BLaER1 (cell line): ENCODE measurements at regions not wholly inside any gene's neighbourhood (a gene's known extent, or its start where the extent isn't known, plus 50 kb on each side); places are given as distances from the start of the nearest gene placed in this dataset.
A peak's percentile ranks its signal among the peaks of the same experiment; 100 is the strongest.

ENCODE experiments used
- H3K27ac ChIP-seq: shearing (Covaris generic); formaldehyde crosslinking; 2 replicates; pipeline ENCODE4 v1.8.1; 2022
- H3K27me3 ChIP-seq: shearing (Covaris generic); formaldehyde crosslinking; 2 replicates; pipeline ENCODE4 v1.8.1; 2022
- H3K36me3 ChIP-seq: shearing (Covaris generic); formaldehyde crosslinking; 2 replicates; pipeline ENCODE4 v1.8.1; 2022
- H3K4me1 ChIP-seq: shearing (Covaris generic); formaldehyde crosslinking; 2 replicates; pipeline ENCODE4 v1.8.1; 2022
- H3K4me2 ChIP-seq: shearing (Covaris generic); formaldehyde crosslinking; 2 replicates; pipeline ENCODE4 v1.8.1; 2022
- H3K4me3 ChIP-seq: shearing (Covaris generic); formaldehyde crosslinking; 2 replicates; pipeline ENCODE4 v1.8.1; 2022
- H3K9ac ChIP-seq: shearing (Covaris generic); formaldehyde crosslinking; 2 replicates; pipeline ENCODE4 v1.8.1; 2022
- H3K9me3 ChIP-seq: shearing (Covaris generic); formaldehyde crosslinking; 2 replicates; pipeline ENCODE4 v1.8.1; 2022
- H4K20me1 ChIP-seq: shearing (Covaris generic); formaldehyde crosslinking; 2 replicates; pipeline ENCODE4 v1.8.1; 2022
- Cebpa-rat ChIP-seq: shearing (Covaris generic); IDR thresholded peaks from 2 replicates; pipeline ENCODE4 v1.8.1; 2022

DNA sequence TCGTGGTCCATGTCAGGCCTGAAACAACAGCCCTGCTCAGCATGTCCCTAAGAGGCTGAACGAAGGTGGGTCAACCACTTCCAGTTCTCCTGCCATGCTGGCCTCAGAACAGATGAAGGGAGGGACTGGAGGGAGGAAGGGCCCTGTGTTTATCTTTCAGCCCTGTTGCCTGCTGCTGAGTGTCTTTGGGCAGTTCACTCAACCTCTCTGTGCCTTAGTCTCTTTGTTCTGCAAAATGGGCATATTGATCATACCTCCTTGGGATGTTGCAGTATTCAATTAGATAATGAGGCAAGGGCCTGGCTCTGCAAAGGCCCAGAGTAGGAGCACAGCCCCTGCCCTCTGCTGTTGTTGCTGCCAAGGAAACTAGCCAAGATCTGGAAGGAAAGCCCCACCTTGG, 207.5 kb downstream of the MN1 start:
- peak overlapping the region; percentile 93 for H3K4me2 ChIP-seq
- H3K36me3 ChIP-seq, result no peaks in the 10 kb centered on the region
- H3K4me1 ChIP-seq, result peaks cover 59% of the 10 kb centered on the region
- H3K9me3 ChIP-seq, result no peaks in the 10 kb centered on the region
- H3K27me3 ChIP-seq, result no peaks in the 10 kb centered on the region
- H3K27ac ChIP-seq, result peak overlapping the region; percentile 8; the same call in 1 of the 2 replicates
- no peak overlapping the region for H3K4me3 ChIP-seq
- no peak overlapping the region for H3K9ac ChIP-seq
- H4K20me1 ChIP-seq, result no peaks in the 10 kb centered on the region
- no peak for TF ChIP-seq Cebpa-rat

DNA sequence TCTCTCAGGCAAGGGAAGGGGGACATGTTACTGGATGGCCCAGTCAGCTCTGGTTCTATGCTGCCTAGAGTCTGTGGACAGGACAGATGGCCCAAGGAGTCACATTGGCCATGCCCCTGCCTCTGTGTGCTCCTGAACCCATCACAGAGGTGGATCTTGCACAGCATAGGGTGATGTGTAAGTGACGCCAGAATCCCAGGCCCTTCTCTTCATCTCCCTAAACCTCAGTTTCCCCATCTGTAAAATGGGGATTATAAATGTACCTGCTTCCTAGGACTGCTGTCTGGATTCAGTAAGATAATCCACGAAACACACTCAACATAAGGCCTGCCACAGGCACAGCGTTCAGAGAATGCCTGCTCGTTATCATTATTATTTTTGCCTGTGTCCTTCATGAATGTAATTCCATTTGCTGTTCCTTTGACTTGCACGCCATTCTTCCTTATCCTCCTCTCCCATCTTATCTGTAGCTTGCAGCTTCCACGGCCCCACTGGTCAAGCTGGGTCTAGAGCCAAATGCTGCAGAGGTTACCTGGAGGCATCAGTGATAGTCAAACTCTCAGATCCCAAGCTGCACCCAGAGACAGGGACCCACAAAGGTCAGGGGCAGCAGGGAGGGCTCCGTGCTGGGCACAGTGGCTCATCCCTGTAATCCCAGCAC, 207.0 kb downstream of the MN1 start:
- H3K9ac ChIP-seq, result no peak overlapping the region

DNA sequence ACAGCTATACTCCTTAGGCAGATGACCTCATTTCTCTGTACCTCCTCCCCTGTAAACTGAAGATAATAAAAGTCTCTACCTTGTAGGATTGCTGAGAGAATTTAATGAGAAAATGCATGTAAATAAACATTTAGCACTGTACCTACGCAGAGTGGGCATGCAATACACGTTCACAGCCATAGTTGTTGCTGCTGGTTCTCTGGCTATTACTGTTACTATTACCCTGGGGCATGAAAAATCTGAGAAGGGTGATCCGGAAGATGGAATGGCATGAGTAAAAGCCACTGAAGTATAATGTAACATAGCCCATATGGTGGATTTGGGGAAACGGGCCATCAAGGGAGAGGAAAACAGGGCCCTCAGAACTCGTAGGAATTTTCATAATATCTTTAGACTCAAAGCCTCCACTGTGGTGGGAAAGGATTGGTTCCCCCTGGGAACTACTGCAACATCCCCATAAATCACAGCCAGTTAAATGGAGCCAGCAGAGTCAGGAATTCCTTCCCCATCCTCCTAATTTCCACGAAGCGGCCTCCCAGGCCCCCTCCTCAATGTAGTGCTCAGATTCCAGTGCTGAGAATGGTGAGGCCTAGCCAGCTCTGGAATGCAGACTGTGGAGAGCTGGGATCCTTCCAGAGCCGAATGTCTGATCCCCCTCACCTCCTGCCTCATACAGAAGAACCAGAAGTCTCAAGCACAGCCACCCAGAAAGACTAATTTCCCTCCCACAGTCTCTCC, 205.3 kb downstream of the MN1 start:
- H3K27ac ChIP-seq, result 0 out of 2 replicates have a peak overlapping the region, but pooled peaks have one; percentile 3
- no peaks in the 10 kb centered on the region for H3K36me3 ChIP-seq
- no peaks in the 10 kb centered on the region for H3K9me3 ChIP-seq
- H3K9ac ChIP-seq, result no peak overlapping the region
- H3K4me1 ChIP-seq, result peaks cover 50% of the 10 kb centered on the region
- TF ChIP-seq Cebpa-rat, result no peak
- H3K4me3 ChIP-seq, result no peak overlapping the region
- no peaks in the 10 kb centered on the region for H4K20me1 ChIP-seq
- H3K4me2 ChIP-seq, result no peak overlapping the region
- H3K27me3 ChIP-seq, result no peaks in the 10 kb centered on the region

More for the DNA sequence above, 207.0 kb downstream of the MN1 start:
- no peaks in the 10 kb centered on the region for H3K27me3 ChIP-seq
- no peaks in the 10 kb centered on the region for H4K20me1 ChIP-seq
- H3K4me1 ChIP-seq, result peaks cover 59% of the 10 kb centered on the region
- TF ChIP-seq Cebpa-rat, result no peak
- H3K4me2 ChIP-seq, result peak overlapping the region; percentile 93; the same call in 1 of the 2 replicates
- no peaks in the 10 kb centered on the region for H3K36me3 ChIP-seq
- H3K9me3 ChIP-seq, result no peaks in the 10 kb centered on the region
- H3K4me3 ChIP-seq, result no peak overlapping the region
- H3K27ac ChIP-seq, result peak overlapping the region; percentile 14

DNA sequence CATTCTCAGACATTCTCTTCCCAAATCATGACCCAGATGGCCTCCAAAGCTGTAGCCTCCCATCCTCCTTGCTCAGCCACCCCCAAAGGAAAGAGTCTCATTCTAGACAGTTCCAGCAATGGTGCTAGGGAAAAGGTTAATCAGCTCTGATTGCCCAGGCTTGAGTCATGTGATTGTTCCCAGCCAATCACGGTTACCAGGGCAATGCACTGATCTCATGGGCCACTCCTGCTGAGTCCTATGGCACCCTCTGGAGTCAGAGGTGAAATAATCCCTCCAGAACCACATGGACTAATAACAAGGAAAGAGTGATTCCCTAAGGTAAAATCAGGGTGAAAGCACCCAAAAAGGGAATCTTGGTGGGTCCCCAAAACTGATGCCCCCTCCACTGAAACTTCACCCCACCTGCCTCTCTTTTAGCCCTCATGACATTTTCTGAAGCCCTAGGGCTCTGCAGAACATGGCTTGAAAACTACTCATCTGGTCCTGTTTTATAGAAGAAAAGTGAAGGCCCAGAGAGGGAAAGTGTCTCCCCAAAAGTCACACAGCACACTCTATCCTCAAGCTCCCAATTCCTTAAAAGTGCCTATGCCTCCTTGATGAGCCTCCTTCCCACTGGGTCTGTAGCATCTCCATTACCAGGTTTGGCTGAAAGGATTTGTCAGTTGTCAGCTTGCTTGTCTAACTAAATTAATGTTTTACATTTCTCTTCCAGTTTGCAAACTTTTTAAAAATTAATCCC, 203.7 kb downstream of the MN1 start:
- H3K36me3 ChIP-seq, result no peaks in the 10 kb centered on the region
- H3K4me1 ChIP-seq, result peaks cover 44% of the 10 kb centered on the region
- H3K4me3 ChIP-seq, result no peak overlapping the region
- H3K9ac ChIP-seq, result no peak overlapping the region
- no peak overlapping the region for H3K4me2 ChIP-seq
- H3K27ac ChIP-seq, result no peak overlapping the region
- H3K27me3 ChIP-seq, result no peaks in the 10 kb centered on the region
- no peaks in the 10 kb centered on the region for H3K9me3 ChIP-seq
- no peaks in the 10 kb centered on the region for H4K20me1 ChIP-seq
- TF ChIP-seq Cebpa-rat, result no peak

DNA sequence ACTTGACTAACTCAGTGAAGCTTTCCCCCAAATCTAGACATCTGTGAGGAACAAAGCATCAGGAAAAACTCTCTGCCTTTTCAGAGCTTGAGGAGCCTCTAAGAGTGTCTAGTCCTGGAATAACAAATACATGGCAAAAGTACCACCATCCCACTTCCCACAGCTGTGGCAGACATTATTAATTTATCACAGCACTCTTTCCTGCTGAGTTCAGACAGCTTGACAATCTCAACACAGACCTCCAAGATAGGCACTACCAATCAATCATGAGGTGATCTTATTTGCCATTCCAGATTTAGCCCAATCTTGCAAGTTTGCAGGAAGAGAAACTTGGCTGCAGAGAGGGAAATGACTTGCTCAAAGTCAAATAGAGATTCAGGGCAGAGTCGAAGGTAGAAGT, 202.8 kb downstream of the MN1 start:
- Histone ChIP-seq H3K4me2 (no peak overlapping the region), H3K27me3 (no peaks in the 10 kb centered on the region), H3K27ac (no peak overlapping the region), H3K36me3 (no peaks in the 10 kb centered on the region), H4K20me1 (no peaks in the 10 kb centered on the region), H3K4me1 (peaks cover 34% of the 10 kb centered on the region), H3K4me3 (no peak overlapping the region), H3K9me3 (no peaks in the 10 kb centered on the region), H3K9ac (no peak overlapping the region)
- TF ChIP-seq Cebpa-rat, result no peak

DNA sequence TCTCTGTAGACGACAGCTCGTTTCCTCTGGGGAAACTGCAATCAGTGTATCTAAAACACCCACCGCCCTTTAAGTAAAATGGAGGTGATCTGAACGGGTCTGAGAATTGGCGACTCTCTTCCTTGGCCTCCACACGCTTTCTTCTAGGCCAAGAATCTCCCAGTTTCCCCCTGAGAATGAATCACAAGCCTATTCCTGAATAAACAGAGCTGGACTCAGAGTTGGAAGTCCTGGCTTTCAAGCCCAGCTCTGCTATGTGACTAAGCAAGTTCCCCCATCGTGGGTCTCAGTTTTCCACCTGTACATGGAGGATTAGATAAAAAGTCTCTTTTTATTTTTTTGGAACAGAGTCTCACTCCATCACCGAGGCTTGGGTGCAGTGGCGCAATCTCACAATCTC, 200.4 kb downstream of the MN1 start:
- H3K27me3 ChIP-seq, result no peaks in the 10 kb centered on the region
- H3K9me3 ChIP-seq, result no peaks in the 10 kb centered on the region
- H4K20me1 ChIP-seq, result no peaks in the 10 kb centered on the region
- H3K9ac ChIP-seq, result peak overlapping the region; percentile 9; the same call in 1 of the 2 replicates
- H3K4me3 ChIP-seq, result no peak overlapping the region
- H3K27ac ChIP-seq, result peak overlapping the region; percentile 47
- TF ChIP-seq Cebpa-rat, result no peak
- peak overlapping the region; percentile 8; the same call in 1 of the 2 replicates for H3K4me2 ChIP-seq
- H3K36me3 ChIP-seq, result no peaks in the 10 kb centered on the region
- peaks cover 18% of the 10 kb centered on the region for H3K4me1 ChIP-seq

DNA sequence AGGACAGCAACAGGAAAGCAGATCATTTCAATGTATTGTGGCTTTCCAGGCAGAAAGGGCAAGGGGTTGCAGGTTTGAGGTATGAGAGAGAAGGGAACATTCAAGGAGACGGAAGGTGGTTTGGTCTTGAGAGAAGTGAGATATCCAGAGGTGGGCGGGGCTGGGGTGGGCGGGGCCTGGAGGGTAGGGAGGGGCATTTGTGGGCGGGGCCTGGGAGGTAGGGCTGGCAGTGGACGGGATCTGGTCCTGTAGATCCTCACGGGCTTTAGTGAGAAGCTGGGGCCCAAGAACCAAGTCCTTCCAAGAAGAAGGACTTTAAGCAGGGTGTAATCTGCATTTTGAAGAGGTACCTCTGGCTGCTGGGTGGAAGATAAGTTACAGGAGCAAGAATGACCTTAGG, 199.2 kb downstream of the MN1 start:
- H3K4me2 ChIP-seq, result peak overlapping the region; percentile 8; the same call in 1 of the 2 replicates
- no peaks in the 10 kb centered on the region for H3K27me3 ChIP-seq
- no peaks in the 10 kb centered on the region for H4K20me1 ChIP-seq
- no peak overlapping the region for H3K4me3 ChIP-seq
- H3K4me1 ChIP-seq, result peaks cover 30% of the 10 kb centered on the region
- H3K9ac ChIP-seq, result no peak overlapping the region
- no peak overlapping the region for H3K27ac ChIP-seq
- H3K9me3 ChIP-seq, result no peaks in the 10 kb centered on the region
- TF ChIP-seq Cebpa-rat, result no peak
- no peaks in the 10 kb centered on the region for H3K36me3 ChIP-seq

DNA sequence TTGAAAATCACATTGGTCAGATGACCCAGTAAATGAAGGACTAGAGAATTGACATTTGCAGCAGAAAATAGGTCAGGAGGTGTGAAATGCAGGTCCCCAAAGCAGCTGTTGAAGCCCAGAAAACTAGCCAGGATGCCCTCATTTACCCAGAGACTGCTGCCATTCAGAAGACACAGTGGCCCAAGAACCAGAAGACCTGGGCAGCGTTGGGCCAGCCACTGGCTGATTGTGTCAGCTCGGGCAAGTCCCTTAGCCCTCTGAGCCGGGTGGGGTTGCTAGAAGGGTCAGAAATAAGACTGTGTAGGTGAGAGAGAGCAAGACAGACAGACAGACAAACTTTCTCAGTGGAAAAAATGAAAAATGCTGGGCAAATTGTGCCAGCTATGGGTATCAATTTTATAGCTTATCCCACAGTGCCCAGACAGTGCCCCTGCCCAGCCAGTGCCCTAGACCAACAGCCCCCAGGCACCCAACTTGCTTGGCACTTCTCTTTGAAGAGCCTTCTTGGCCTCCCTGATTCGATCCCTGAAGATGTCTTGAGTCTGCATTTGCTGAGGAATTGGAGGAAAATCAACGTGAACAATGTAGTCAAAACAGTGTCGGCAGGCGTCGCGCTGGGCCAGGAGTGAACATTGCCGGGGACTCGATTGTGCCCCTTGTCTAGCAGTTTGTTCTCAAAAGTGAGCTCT, 198.3 kb downstream of the MN1 start:
- Histone ChIP-seq H3K9me3 (no peaks in the 10 kb centered on the region), H3K27me3 (no peaks in the 10 kb centered on the region), H4K20me1 (no peaks in the 10 kb centered on the region), H3K4me3 (no peak overlapping the region), H3K4me2 (no peak overlapping the region), H3K27ac (peak overlapping the region; percentile 58; the same call in 1 of the 2 replicates), H3K4me1 (peaks cover 38% of the 10 kb centered on the region), H3K9ac (0 out of 2 replicates have a peak overlapping the region, but pooled peaks have one; percentile 15), H3K36me3 (no peaks in the 10 kb centered on the region)
- TF ChIP-seq Cebpa-rat, result no peak

DNA sequence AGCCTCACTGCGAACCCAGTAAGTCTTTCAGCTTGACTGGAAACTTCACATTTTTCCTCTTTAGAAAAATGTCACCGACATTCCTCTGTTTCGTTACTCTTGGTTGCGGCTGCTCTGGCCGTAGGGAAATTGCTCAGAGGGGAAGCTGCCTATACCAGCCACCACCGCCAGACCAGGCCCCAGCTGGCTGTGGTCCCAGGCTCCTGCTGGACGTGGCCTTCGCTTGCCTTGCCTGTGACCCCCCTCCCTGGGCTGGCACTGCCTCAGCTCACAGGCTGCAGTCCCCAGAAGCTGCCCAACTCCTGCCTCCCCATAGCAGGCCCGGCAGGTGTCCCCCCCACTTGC, 197.8 kb downstream of the MN1 start:
- no peak for TF ChIP-seq Cebpa-rat
- Histone ChIP-seq H3K9ac (0 out of 2 replicates have a peak overlapping the region, but pooled peaks have one; percentile 15), H3K27ac (peak overlapping the region; percentile 58; the same call in 1 of the 2 replicates), H3K27me3 (no peaks in the 10 kb centered on the region), H3K4me2 (no peak overlapping the region), H3K4me1 (peaks cover 44% of the 10 kb centered on the region), H3K4me3 (no peak overlapping the region), H3K36me3 (no peaks in the 10 kb centered on the region), H4K20me1 (no peaks in the 10 kb centered on the region), H3K9me3 (no peaks in the 10 kb centered on the region)
